ENCODE measurements at regions not wholly inside any gene's neighbourhood (a gene's known extent, or its start where the extent isn't known, plus 50 kb on each side); places are given as distances from the start of the nearest gene placed in this dataset.

DNA sequence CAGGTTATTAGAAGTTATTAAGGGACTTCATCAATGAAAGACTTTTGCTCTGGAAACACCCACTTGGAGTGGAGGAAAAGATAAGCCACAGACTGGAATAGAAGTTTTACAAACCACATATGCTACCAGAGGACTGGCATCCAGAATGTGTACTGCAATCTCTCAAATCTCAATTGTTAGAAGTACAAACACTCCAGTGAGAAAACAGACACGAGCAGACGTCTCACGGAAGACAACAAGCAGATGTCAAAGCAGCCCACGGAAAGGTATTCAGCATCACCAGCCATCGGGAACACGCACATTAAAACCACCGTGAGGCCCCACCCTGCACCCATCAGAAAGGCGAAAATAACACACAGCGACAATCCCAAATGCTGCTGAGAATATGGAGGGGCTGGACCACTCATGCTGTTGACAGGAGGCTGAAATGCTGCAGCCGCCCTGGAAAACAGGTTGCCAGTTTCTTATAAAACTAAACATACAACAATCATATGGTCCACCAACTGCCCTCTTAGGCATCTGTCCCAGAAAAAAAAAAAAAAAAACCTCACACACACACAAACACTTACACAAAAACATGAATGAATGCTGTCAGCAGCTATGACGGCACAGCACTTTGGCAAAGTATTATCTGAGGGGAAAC lies 131.9 kb upstream of the SFSWAP start:
- TF ChIP-seq, protein P1, sequence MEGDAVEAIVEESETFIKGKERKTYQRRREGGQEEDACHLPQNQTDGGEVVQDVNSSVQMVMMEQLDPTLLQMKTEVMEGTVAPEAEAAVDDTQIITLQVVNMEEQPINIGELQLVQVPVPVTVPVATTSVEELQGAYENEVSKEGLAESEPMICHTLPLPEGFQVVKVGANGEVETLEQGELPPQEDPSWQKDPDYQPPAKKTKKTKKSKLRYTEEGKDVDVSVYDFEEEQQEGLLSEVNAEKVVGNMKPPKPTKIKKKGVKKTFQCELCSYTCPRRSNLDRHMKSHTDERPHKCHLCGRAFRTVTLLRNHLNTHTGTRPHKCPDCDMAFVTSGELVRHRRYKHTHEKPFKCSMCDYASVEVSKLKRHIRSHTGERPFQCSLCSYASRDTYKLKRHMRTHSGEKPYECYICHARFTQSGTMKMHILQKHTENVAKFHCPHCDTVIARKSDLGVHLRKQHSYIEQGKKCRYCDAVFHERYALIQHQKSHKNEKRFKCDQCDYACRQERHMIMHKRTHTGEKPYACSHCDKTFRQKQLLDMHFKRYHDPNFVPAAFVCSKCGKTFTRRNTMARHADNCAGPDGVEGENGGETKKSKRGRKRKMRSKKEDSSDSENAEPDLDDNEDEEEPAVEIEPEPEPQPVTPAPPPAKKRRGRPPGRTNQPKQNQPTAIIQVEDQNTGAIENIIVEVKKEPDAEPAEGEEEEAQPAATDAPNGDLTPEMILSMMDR (conservative IDR thresholded peaks at IDR 0.05) = no peak
- TF ChIP-seq ZFX (IDR thresholded peaks at IDR 0.05) = no peak
